CD14-positive monocyte (primary cell): ENCODE measurements at regions not wholly inside any gene's neighbourhood (a gene's known extent, or its start where the extent isn't known, plus 50 kb on each side); places are given as distances from the start of the nearest gene placed in this dataset.

Experiments
- DNase-seq, 3 donors: peaks; one replicate each; pipeline ENCODE4 v3.0.0-alpha.2; 2011 to 2022
- H2AFZ ChIP-seq: 2 replicates; pipeline ENCODE4 v1.6.0; 2012; ENCODE audit warnings: mild to moderate bottlenecking, low read depth, low read length, inconsistent platforms; ENCODE audit not compliant: insufficient read depth, poor library complexity, severe bottlenecking
- H3K27ac ChIP-seq, 2 donors: 1 replicate in 1 of 2; 2 replicates in 1 of 2; pipeline ENCODE4 v1.5.1; 2012 to 2013; ENCODE audit warnings: low read length in 2 of 2, control low read depth in 1 of 2, inconsistent platforms in 1 of 2, low read depth in 1 of 2, mild to moderate bottlenecking in 1 of 2
- H3K27me3 ChIP-seq, 2 donors: one replicate each; pipeline versions ENCODE4 v1.6.0 to v1.6.1; 2011 to 2013; ENCODE audit warnings: low read length in 2 of 2; ENCODE audit not compliant: control insufficient read depth in 2 of 2, insufficient read depth in 2 of 2
- H3K36me3 ChIP-seq, 2 donors: replicated peaks in 1 of 2; 1 replicate in 1 of 2; 2 replicates in 1 of 2; pipeline versions ENCODE4 v1.5.1 to v1.6.1; 2012 to 2013; ENCODE audit warnings: low read length in 2 of 2, control low read depth in 1 of 2, inconsistent platforms in 1 of 2, mild to moderate bottlenecking in 1 of 2; ENCODE audit not compliant: insufficient read depth in 2 of 2, control insufficient read depth in 1 of 2
- H3K4me1 ChIP-seq, 2 donors: 1 replicate in 1 of 2; 2 replicates in 1 of 2; pipeline versions ENCODE4 v1.5.1 to v1.6.1; 2012 to 2013; ENCODE audit warnings: low read length in 2 of 2, control low read depth in 1 of 2, inconsistent platforms in 1 of 2, mild to moderate bottlenecking in 1 of 2, moderate library complexity in 1 of 2; ENCODE audit not compliant: insufficient read depth in 2 of 2, control insufficient read depth in 1 of 2
- H3K4me2 ChIP-seq: replicated peaks from 2 replicates; pipeline ENCODE3; 2012; ENCODE audit warnings: low read length, moderate library complexity, mild to moderate bottlenecking; ENCODE audit not compliant: poor library complexity, severe bottlenecking; ENCODE audit errors: extremely low read depth
- H3K4me3 ChIP-seq, 3 experiments: fragments of 200-600 bp in 1 of 3; sonication (generic) in 1 of 3; replicated peaks in 1 of 3; 1 replicate in 2 of 3; 2 replicates in 1 of 3; pipeline ENCODE4 v1.5.1; 2011 to 2013; ENCODE audit warnings: low read length in 3 of 3, mild to moderate bottlenecking in 3 of 3, control low read depth in 2 of 3, low read depth in 2 of 3, inconsistent platforms in 1 of 3, moderate library complexity in 1 of 3
- H3K79me2 ChIP-seq: 2 replicates; pipeline ENCODE4 v1.6.0; 2012; ENCODE audit warnings: mild to moderate bottlenecking, control low read depth, inconsistent platforms, low read length, moderate library complexity; ENCODE audit not compliant: insufficient read depth
- H3K9ac ChIP-seq: 2 replicates; pipeline ENCODE4 v1.6.0; 2017; ENCODE audit warnings: low read length, mild to moderate bottlenecking; ENCODE audit not compliant: insufficient read depth, poor library complexity, severe bottlenecking
- H3K9me3 ChIP-seq, 2 donors: replicated peaks in 1 of 2; 1 replicate in 1 of 2; 2 replicates in 1 of 2; pipeline versions ENCODE4 v1.5.1 to v1.6.1; 2012 to 2013; ENCODE audit warnings: low read length in 2 of 2, control low read depth in 1 of 2; ENCODE audit not compliant: control insufficient read depth in 1 of 2, insufficient read depth in 1 of 2
- H4K20me1 ChIP-seq: 2 replicates; pipeline ENCODE4 v1.6.0; 2012; ENCODE audit warnings: mild to moderate bottlenecking, low read length, control low read depth, moderate library complexity; ENCODE audit not compliant: insufficient read depth
- H3K27ac Mint-ChIP-seq, 7 donors: one replicate each; pipeline ENCODE4 v1.8.0; 2020; ENCODE audit warnings: mild to moderate bottlenecking in 7 of 7, mixed read lengths in 7 of 7, moderate library complexity in 6 of 7, inconsistent platforms in 2 of 7
- H3K27me3 Mint-ChIP-seq, 3 donors: one replicate each; pipeline ENCODE4 v1.8.0; 2021 to 2022; ENCODE audit warnings: low read depth in 3 of 3, mild to moderate bottlenecking in 3 of 3, mixed read lengths in 3 of 3, moderate library complexity in 3 of 3, inconsistent platforms in 1 of 3
- H3K36me3 Mint-ChIP-seq, 2 donors: one replicate each; pipeline ENCODE4 v1.8.0; 2020; ENCODE audit warnings: mixed read lengths in 2 of 2, inconsistent platforms in 1 of 2, mild to moderate bottlenecking in 1 of 2
- H3K4me1 Mint-ChIP-seq: one replicate; pipeline ENCODE4 v1.8.0; 2020; ENCODE audit warnings: mild to moderate bottlenecking, mixed read lengths
- H3K4me3 Mint-ChIP-seq, 2 donors: one replicate each; pipeline ENCODE4 v1.8.0; 2020; ENCODE audit warnings: mild to moderate bottlenecking in 2 of 2, mixed read lengths in 2 of 2, moderate library complexity in 1 of 2
- H3K9me3 Mint-ChIP-seq, 7 donors: one replicate each; pipeline ENCODE4 v1.8.0; 2020 to 2022; ENCODE audit warnings: mixed read lengths in 7 of 7, mild to moderate bottlenecking in 6 of 7, moderate library complexity in 6 of 7, inconsistent platforms in 2 of 7
- WGBS: methylation state at CpG from one replicate; pipeline ENCODE4 v1.1.5; 2013; ENCODE audit warnings: missing lambda C conversion rate; ENCODE audit not compliant: insufficient coverage; 5-methylcytosine and 5-hydroxymethylcytosine counted together
- intact Hi-C, 2 donors: fragments of 100-400 bp; cut with micrococcal nuclease; formaldehyde crosslinking; loops; one replicate each; pipeline versions ENCODE4 v1.15.0 to v1.15.1; 2023
- TF ChIP-seq, protein P1 (sequence below): fragments of 200-600 bp; IDR thresholded peaks from one replicate; pipeline ENCODE4 v1.8.0; 2022; ENCODE audit warnings: antibody characterized with exemption, mild to moderate bottlenecking

DNA sequence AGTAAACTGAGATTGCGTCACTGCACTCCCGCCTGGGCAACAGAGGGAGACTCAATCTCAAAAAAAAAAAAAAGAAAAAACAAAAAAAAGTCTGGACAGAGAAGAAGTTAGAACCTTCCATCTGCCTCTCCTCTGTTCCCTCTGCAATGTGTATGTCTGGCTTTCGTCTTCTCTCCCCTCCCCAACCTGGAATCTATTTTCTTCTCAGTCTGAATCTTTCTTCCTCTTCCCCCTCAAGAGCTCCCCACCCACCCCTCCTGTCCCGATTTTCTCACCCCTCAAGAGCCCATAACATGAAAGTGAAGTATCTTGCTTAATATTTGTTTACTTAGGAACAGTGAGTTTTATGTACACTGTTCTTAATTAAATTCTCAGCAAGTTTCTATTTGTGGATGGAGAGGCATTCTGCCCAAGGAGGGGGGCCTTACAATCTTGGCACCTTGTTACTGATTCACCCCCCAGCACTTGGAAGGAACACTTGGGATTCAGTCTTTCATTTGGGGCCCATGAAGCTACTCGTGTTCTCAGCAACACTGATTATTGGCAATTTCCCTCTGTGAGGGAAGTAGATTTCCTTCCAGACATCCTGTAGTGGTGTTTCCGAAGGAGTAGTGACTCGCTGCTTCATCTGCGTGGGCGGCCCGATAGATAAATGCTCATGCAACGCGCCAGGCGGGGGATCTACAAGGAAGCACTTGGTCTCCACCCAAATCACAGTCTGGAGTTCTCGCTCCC lies 69.3 kb upstream of the SRSF6 start:
- H3K9me3 Mint-ChIP-seq, result peaks cover 2 to 23% (median 10%) of the 10 kb centered on the region in 7 donors
- TF ChIP-seq, protein P1, sequence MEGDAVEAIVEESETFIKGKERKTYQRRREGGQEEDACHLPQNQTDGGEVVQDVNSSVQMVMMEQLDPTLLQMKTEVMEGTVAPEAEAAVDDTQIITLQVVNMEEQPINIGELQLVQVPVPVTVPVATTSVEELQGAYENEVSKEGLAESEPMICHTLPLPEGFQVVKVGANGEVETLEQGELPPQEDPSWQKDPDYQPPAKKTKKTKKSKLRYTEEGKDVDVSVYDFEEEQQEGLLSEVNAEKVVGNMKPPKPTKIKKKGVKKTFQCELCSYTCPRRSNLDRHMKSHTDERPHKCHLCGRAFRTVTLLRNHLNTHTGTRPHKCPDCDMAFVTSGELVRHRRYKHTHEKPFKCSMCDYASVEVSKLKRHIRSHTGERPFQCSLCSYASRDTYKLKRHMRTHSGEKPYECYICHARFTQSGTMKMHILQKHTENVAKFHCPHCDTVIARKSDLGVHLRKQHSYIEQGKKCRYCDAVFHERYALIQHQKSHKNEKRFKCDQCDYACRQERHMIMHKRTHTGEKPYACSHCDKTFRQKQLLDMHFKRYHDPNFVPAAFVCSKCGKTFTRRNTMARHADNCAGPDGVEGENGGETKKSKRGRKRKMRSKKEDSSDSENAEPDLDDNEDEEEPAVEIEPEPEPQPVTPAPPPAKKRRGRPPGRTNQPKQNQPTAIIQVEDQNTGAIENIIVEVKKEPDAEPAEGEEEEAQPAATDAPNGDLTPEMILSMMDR, result no peak
- H3K27ac Mint-ChIP-seq, result no peak overlapping the region
- no peak overlapping the region for H2AFZ ChIP-seq
- H3K27me3 ChIP-seq, result no peaks in the 10 kb centered on the region
- no peak for DNase-seq
- H3K4me3 ChIP-seq, result no peak overlapping the region
- intact Hi-C loops, result no loop called here
- 39% methylated on average over 11 of the region's 14 CpGs for whole genome bisulfite sequencing
- H3K27ac ChIP-seq, result no peak overlapping the region
- H3K4me1 Mint-ChIP-seq, result peaks cover 3% of the 10 kb centered on the region
- H3K36me3 ChIP-seq, result no peaks in the 10 kb centered on the region
- peak overlapping the region in 1 of 2 donors; percentile 7 for H3K4me3 Mint-ChIP-seq
- H3K4me1 ChIP-seq, result no peaks in the 10 kb centered on the region
- peaks cover 3 to 30% (median 5%) of the 10 kb centered on the region in 3 donors for H3K27me3 Mint-ChIP-seq
- peaks cover 0 to 13% of the 10 kb centered on the region in 2 donors for H3K9me3 ChIP-seq
- H3K36me3 Mint-ChIP-seq, result no peaks in the 10 kb centered on the region
- H3K79me2 ChIP-seq, result no peaks in the 10 kb centered on the region
- no peak overlapping the region for H3K9ac ChIP-seq
- H4K20me1 ChIP-seq, result no peaks in the 10 kb centered on the region
- no peak overlapping the region for H3K4me2 ChIP-seq

DNA sequence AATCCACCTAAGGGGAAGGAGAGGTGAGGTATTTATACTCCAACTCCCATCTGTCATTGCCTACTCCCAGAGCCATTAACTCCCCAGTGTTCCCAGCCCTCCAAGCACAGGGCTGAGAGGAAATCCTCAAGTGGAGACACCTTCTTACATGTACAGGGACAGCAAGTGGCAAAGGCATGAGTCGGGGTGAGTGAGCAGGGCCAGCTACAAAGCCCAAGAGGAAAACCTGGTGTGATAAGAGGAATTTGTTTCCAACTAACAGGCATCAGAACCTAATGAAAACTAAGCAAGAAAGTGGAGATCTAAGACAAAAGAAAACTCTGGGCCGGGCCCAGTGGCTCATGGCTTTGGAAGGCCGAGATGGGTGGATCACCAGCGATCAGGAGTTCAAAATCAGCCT lies 70.0 kb upstream of the SRSF6 start:
- Mint-ChIP-seq H3K27ac (no peak overlapping the region), H3K36me3 (no peaks in the 10 kb centered on the region), H3K4me1 (peaks cover 3% of the 10 kb centered on the region), H3K9me3 (peaks cover 2 to 24% (median 10%) of the 10 kb centered on the region in 7 donors), H3K27me3 (peaks cover 3 to 32% (median 5%) of the 10 kb centered on the region in 3 donors), H3K4me3 (no peak overlapping the region)
- H3K27me3 ChIP-seq, result no peaks in the 10 kb centered on the region
- H3K9me3 ChIP-seq, result peaks cover 0 to 13% of the 10 kb centered on the region in 2 donors
- H3K4me2 ChIP-seq, result no peak overlapping the region
- no peak for DNase-seq
- H4K20me1 ChIP-seq, result no peaks in the 10 kb centered on the region
- H3K27ac ChIP-seq, result no peak overlapping the region
- H3K79me2 ChIP-seq, result no peaks in the 10 kb centered on the region
- TF ChIP-seq, protein P1, result no peak
- H3K9ac ChIP-seq, result no peak overlapping the region
- no peaks in the 10 kb centered on the region for H3K4me1 ChIP-seq
- no peak overlapping the region for H2AFZ ChIP-seq
- intact Hi-C loops, result no loop called here
- no peaks in the 10 kb centered on the region for H3K36me3 ChIP-seq
- no peak overlapping the region for H3K4me3 ChIP-seq
- WGBS, result 88% methylated on average over 3 of the region's 4 CpGs
